NB4 (cell line): ENCODE measurements at regions not wholly inside any gene's neighbourhood (a gene's known extent, or its start where the extent isn't known, plus 50 kb on each side); places are given as distances from the start of the nearest gene placed in this dataset.

Experiments used
- MYC ChIP-seq: IDR thresholded peaks from 2 replicates; pipeline ENCODE4 v1.6.1; 2011; ENCODE audit warnings: low read depth, low read length
- POLR2A ChIP-seq: IDR thresholded peaks from 2 replicates; pipeline ENCODE4 v1.6.1; 2011; ENCODE audit warnings: mild to moderate bottlenecking; ENCODE audit not compliant: insufficient read length; ENCODE audit errors: extremely low read depth
- TF ChIP-seq, protein P1 (sequence below): IDR thresholded peaks from one replicate; pipeline ENCODE4 v1.5.1; 2012; ENCODE audit warnings: low read depth, low read length
- TF ChIP-seq, protein P2 (sequence below): IDR thresholded peaks from 2 replicates; pipeline ENCODE4 v1.6.1; 2011; ENCODE audit warnings: low read depth, low read length

DNA sequence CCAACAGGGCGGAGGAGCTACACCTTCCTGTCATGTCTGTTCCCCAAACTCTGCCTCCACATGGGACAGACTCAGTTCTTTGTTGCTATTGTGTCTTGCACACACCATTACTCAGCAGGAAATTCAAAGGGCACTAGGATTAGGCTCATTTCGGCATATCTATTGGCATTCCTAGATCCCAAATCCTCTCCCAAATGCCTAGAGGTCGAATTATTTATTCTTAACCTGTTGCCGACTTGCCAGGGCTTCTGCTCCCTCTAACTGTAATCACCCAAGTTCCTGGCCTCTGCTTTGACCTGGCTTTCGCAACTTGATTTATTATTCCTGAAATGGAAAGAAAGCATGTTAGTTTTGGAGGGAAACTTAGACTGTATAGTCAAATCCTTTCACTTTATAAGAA is 67.8 kb upstream of the ST6GAL2 start:
- TF ChIP-seq, protein P1, sequence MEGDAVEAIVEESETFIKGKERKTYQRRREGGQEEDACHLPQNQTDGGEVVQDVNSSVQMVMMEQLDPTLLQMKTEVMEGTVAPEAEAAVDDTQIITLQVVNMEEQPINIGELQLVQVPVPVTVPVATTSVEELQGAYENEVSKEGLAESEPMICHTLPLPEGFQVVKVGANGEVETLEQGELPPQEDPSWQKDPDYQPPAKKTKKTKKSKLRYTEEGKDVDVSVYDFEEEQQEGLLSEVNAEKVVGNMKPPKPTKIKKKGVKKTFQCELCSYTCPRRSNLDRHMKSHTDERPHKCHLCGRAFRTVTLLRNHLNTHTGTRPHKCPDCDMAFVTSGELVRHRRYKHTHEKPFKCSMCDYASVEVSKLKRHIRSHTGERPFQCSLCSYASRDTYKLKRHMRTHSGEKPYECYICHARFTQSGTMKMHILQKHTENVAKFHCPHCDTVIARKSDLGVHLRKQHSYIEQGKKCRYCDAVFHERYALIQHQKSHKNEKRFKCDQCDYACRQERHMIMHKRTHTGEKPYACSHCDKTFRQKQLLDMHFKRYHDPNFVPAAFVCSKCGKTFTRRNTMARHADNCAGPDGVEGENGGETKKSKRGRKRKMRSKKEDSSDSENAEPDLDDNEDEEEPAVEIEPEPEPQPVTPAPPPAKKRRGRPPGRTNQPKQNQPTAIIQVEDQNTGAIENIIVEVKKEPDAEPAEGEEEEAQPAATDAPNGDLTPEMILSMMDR = no peak
- TF ChIP-seq, protein P2, sequence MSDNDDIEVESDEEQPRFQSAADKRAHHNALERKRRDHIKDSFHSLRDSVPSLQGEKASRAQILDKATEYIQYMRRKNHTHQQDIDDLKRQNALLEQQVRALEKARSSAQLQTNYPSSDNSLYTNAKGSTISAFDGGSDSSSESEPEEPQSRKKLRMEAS = no peak
- TF ChIP-seq POLR2A = no peak
- TF ChIP-seq MYC = no peak
